ENCODE measurements at regions not wholly inside any gene's neighbourhood (a gene's known extent, or its start where the extent isn't known, plus 50 kb on each side); places are given as distances from the start of the nearest gene placed in this dataset.
A peak's percentile ranks its signal among the peaks of the same experiment; 100 is the strongest.

DNA sequence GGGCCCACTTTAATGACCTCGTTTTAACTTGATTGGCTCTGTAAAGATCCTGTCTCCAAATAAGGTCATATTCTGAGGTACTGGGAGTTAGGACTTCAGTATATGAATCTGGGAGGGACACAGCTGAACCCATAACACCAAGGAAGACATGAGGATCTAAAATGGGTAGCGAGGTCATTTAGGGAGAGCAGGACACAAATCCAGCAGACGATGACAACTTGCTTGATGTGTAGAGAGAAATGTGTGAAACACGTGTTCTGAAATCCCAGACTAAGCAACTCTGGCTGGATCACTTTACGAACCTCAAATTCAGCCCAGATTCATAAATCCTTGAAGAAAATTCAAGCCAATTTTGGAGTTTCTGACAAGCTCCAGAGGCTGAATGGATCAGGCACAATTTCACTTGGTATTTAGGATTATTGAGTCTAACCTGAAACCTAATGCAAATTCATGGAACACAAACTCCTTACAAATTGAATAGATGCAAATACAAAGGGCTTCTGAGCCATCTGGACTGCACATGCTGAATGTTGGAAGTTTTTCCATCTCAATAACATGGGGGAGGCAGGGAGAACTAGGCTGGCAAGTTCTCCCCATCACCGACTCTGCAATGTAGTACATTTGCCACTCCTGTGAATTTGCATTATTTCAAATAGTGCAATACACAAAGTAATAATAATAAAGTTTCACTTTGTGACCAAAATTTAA lies 74.0 kb upstream of the SLC30A5 start:
- no peak for DNase-seq
- H3K4me1 ChIP-seq (ENCODE audit: control extremely low read depth in 1 of 4, control insufficient read depth in 4 of 4, insufficient read depth in 4 of 4, low read length in 3 of 4): no peaks in the 10 kb centered on the region
- H3K27ac ChIP-seq (ENCODE audit: insufficient read depth in 1 of 2, low read depth in 1 of 2, low read length in 2 of 2, poor library complexity in 1 of 2, severe bottlenecking in 2 of 2): no peak overlapping the region
- H3K27me3 ChIP-seq (replicated peaks in 2 of 5; ENCODE audit: control insufficient read depth in 4 of 5, insufficient read depth in 5 of 5, low read length in 4 of 5): no peaks in the 10 kb centered on the region
- POLR2A ChIA-PET: no interaction called here
- no peaks in the 10 kb centered on the region for H3K36me3 ChIP-seq (ENCODE audit: control insufficient read depth in 4 of 4, insufficient read depth in 4 of 4, low read length in 3 of 4)
- CTCF ChIA-PET: no interaction called here
- no peaks in the 10 kb centered on the region for H3K9me3 ChIP-seq (ENCODE audit: control extremely low read depth in 1 of 5, control insufficient read depth in 4 of 5, insufficient read depth in 2 of 5, low read depth in 1 of 5, low read length in 4 of 5)
- no peak overlapping the region for H3K4me3 ChIP-seq (ENCODE audit: control insufficient read depth in 1 of 7, extremely low read depth in 1 of 7, insufficient read depth in 4 of 7, low read depth in 2 of 7, low read length in 6 of 7)
- WGBS (ENCODE audit: insufficient coverage): 94% methylated on average over 5 of the region's 6 CpGs

DNA sequence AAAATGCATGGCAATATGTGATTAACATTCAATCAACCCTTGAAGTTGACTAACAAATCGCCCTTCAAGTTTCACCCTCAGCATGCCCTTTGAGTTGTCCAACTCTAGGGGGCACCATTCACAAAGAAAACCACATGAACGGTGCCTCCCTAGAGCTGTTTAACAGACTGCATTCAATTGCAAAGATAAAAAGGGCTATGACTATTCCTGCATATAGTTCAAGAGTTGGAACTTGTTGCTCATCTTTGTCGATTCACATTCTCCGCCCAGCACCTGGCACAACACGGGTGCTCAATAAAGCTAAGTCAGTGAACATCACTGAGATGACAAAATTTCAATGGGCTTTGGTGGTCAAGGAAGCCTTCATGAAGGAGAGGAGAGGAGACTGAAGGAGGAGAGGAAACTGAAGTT lies 69.6 kb upstream of the SLC30A5 start:
- H3K4me3 ChIP-seq (ENCODE audit: control insufficient read depth in 1 of 7, extremely low read depth in 1 of 7, insufficient read depth in 4 of 7, low read depth in 2 of 7, low read length in 6 of 7): no peak overlapping the region
- DNase-seq: peak; percentile 56 to 78 (median 78)
- no peaks in the 10 kb centered on the region for H3K9me3 ChIP-seq (ENCODE audit: control extremely low read depth in 1 of 5, control insufficient read depth in 4 of 5, insufficient read depth in 2 of 5, low read depth in 1 of 5, low read length in 4 of 5)
- H3K36me3 ChIP-seq (ENCODE audit: control insufficient read depth in 4 of 4, insufficient read depth in 4 of 4, low read length in 3 of 4): no peaks in the 10 kb centered on the region
- whole genome bisulfite sequencing (ENCODE audit: insufficient coverage): 81% methylated on average over 4 of the region's 5 CpGs
- ChIA-PET CTCF (interaction anchor here (1.1 to 2.0 kb wide), 5 partner anchors 15 to 406 kb away, joined by 3 to 5 read pairs (median 3); no protein-coding TSS in a partner anchor), POLR2A (no interaction called here)
- no peaks in the 10 kb centered on the region for H3K4me1 ChIP-seq (ENCODE audit: control extremely low read depth in 1 of 4, control insufficient read depth in 4 of 4, insufficient read depth in 4 of 4, low read length in 3 of 4)
- H3K27ac ChIP-seq (ENCODE audit: insufficient read depth in 1 of 2, low read depth in 1 of 2, low read length in 2 of 2, poor library complexity in 1 of 2, severe bottlenecking in 2 of 2): no peak overlapping the region
- no peaks in the 10 kb centered on the region for H3K27me3 ChIP-seq (replicated peaks in 2 of 5; ENCODE audit: control insufficient read depth in 4 of 5, insufficient read depth in 5 of 5, low read length in 4 of 5)

DNA sequence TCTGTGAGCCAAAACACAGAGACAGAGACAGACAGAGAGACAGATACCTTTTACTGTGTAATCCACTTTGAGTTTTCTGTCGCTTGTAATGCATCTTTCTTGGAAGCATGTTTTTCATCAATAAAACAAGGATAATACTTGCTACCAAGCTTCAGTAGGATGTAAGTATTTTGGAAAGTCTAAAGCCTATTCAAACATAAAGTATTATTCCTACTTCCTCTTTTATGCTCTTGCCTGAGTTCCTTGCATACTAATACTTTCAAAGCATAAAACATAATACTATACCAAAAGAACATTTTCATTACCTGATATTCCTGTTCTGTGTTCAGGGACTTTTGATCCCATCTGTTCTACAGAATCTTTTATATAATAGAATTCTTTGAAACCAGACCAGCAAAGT lies 64.5 kb upstream of the SLC30A5 start:
- POLR2A ChIA-PET: no interaction called here
- H3K4me1 ChIP-seq (ENCODE audit: control extremely low read depth in 1 of 4, control insufficient read depth in 4 of 4, insufficient read depth in 4 of 4, low read length in 3 of 4): no peaks in the 10 kb centered on the region
- no peaks in the 10 kb centered on the region for H3K9me3 ChIP-seq (ENCODE audit: control extremely low read depth in 1 of 5, control insufficient read depth in 4 of 5, insufficient read depth in 2 of 5, low read depth in 1 of 5, low read length in 4 of 5)
- CTCF ChIA-PET: interaction anchor here (1.0 to 2.6 kb wide), 4 partner anchors 10 to 19 kb away, joined by 3 to 9 read pairs (median 4); no protein-coding TSS in a partner anchor
- H3K4me3 ChIP-seq (ENCODE audit: control insufficient read depth in 1 of 7, extremely low read depth in 1 of 7, insufficient read depth in 4 of 7, low read depth in 2 of 7, low read length in 6 of 7): no peak overlapping the region
- DNase-seq: no peak
- no peaks in the 10 kb centered on the region for H3K36me3 ChIP-seq (ENCODE audit: control insufficient read depth in 4 of 4, insufficient read depth in 4 of 4, low read length in 3 of 4)
- no peak overlapping the region for H3K27ac ChIP-seq (ENCODE audit: insufficient read depth in 1 of 2, low read depth in 1 of 2, low read length in 2 of 2, poor library complexity in 1 of 2, severe bottlenecking in 2 of 2)
- WGBS (ENCODE audit: insufficient coverage): no CpG with 5 or more reads among the region's 1 CpG
- no peaks in the 10 kb centered on the region for H3K27me3 ChIP-seq (replicated peaks in 2 of 5; ENCODE audit: control insufficient read depth in 4 of 5, insufficient read depth in 5 of 5, low read length in 4 of 5)

DNA sequence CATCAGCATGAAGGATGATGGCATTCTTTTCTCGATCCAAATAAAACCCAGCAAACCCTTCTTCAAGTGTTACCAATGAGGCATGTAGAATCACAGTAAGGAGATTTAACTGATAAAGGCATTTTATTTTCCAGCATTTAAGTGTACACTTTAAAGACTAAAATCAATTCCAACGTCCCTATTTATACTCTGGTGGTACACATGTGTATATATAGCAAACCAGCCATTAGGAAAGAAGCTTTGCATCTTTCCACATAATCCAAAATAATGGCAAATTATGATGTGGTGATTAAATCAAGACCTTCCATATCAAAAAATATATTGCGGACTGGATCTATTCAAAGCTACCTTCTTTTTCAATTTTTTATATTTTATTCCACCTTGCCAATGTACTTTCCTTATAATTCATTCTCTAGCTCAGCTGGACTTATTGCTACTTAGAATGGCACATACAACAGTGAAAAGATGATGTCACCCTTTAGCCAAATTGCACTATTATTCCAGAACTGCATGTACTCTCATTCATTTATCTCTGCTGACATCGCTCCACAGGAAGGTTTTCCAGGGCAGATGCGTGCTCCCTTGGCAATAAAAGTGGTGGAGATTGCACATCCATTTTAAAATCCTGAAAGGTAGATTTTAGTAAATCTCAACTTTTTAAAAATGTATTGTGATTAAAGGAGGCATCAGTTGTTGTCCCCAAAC lies 63.3 kb upstream of the SLC30A5 start:
- no peaks in the 10 kb centered on the region for H3K4me1 ChIP-seq (ENCODE audit: control extremely low read depth in 1 of 4, control insufficient read depth in 4 of 4, insufficient read depth in 4 of 4, low read length in 3 of 4)
- no peak overlapping the region for H3K4me3 ChIP-seq (ENCODE audit: control insufficient read depth in 1 of 7, extremely low read depth in 1 of 7, insufficient read depth in 4 of 7, low read depth in 2 of 7, low read length in 6 of 7)
- H3K36me3 ChIP-seq (ENCODE audit: control insufficient read depth in 4 of 4, insufficient read depth in 4 of 4, low read length in 3 of 4): no peaks in the 10 kb centered on the region
- no peaks in the 10 kb centered on the region for H3K27me3 ChIP-seq (replicated peaks in 2 of 5; ENCODE audit: control insufficient read depth in 4 of 5, insufficient read depth in 5 of 5, low read length in 4 of 5)
- WGBS (ENCODE audit: insufficient coverage): 95% methylated on average over 2 of the region's 5 CpGs
- no peak for DNase-seq
- no peak overlapping the region for H3K27ac ChIP-seq (ENCODE audit: insufficient read depth in 1 of 2, low read depth in 1 of 2, low read length in 2 of 2, poor library complexity in 1 of 2, severe bottlenecking in 2 of 2)
- ChIA-PET POLR2A (no interaction called here), CTCF (interaction anchor here (1.1 to 2.6 kb wide), 2 partner anchors 13 to 15 kb away, joined by 3 to 9 read pairs; no protein-coding TSS in a partner anchor)
- H3K9me3 ChIP-seq (ENCODE audit: control extremely low read depth in 1 of 5, control insufficient read depth in 4 of 5, insufficient read depth in 2 of 5, low read depth in 1 of 5, low read length in 4 of 5): no peaks in the 10 kb centered on the region

DNA sequence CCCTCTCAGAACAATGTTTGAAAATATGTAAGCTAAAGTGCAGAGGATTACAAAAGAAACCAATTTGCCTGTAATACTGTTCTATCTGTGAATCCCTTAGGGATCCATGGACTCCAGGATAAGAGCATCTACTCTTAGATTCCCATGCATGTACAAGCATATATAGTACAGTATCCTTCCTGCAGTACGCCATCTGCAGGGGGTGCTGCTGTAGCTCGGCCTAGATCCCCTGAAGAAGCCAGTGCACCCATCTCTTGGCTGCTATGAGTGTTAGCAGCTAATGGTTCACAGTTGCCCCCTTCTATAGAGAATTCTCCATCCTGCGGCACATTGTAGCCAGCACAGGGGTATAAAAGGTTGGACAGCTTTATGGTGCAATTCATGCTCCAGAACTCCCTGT lies 61.8 kb upstream of the SLC30A5 start:
- ChIA-PET POLR2A (no interaction called here), CTCF (interaction anchor here (1.0 to 1.5 kb wide), 3 partner anchors 10 to 20 kb away, joined by 3 to 7 read pairs (median 5); no protein-coding TSS in a partner anchor)
- Histone ChIP-seq H3K4me3 (ENCODE audit: control insufficient read depth in 1 of 7, extremely low read depth in 1 of 7, insufficient read depth in 4 of 7, low read depth in 2 of 7, low read length in 6 of 7) (no peak overlapping the region), H3K4me1 (ENCODE audit: control extremely low read depth in 1 of 4, control insufficient read depth in 4 of 4, insufficient read depth in 4 of 4, low read length in 3 of 4) (no peaks in the 10 kb centered on the region), H3K9me3 (ENCODE audit: control extremely low read depth in 1 of 5, control insufficient read depth in 4 of 5, insufficient read depth in 2 of 5, low read depth in 1 of 5, low read length in 4 of 5) (no peaks in the 10 kb centered on the region), H3K36me3 (ENCODE audit: control insufficient read depth in 4 of 4, insufficient read depth in 4 of 4, low read length in 3 of 4) (no peaks in the 10 kb centered on the region), H3K27ac (ENCODE audit: insufficient read depth in 1 of 2, low read depth in 1 of 2, low read length in 2 of 2, poor library complexity in 1 of 2, severe bottlenecking in 2 of 2) (no peak overlapping the region), H3K27me3 (replicated peaks in 2 of 5; ENCODE audit: control insufficient read depth in 4 of 5, insufficient read depth in 5 of 5, low read length in 4 of 5) (no peaks in the 10 kb centered on the region)
- no peak for DNase-seq
- 89% methylated on average over 3 of the region's 3 CpGs for WGBS (ENCODE audit: insufficient coverage)

DNA sequence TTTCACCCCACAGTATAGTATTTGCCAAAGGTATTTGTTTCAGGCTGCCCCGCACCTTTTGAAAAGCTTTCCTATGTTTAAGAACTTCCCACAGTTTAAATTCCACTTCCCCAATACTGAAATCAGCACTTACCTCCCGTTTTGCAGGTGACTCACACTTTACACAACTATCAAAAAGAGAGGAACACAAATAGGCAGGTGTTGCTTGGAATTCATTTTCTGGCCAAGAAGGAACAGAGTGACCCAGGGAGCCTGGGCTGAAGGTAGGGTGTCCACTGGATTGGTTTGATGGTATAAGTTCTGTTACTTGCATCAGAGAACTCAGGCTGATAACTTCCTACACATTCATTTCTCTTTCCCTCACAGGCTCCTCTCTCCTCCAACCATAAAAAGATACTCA lies 60.1 kb upstream of the SLC30A5 start:
- Histone ChIP-seq H3K4me1 (ENCODE audit: control extremely low read depth in 1 of 4, control insufficient read depth in 4 of 4, insufficient read depth in 4 of 4, low read length in 3 of 4) (no peaks in the 10 kb centered on the region), H3K27me3 (replicated peaks in 2 of 5; ENCODE audit: control insufficient read depth in 4 of 5, insufficient read depth in 5 of 5, low read length in 4 of 5) (no peaks in the 10 kb centered on the region), H3K36me3 (ENCODE audit: control insufficient read depth in 4 of 4, insufficient read depth in 4 of 4, low read length in 3 of 4) (no peaks in the 10 kb centered on the region), H3K4me3 (ENCODE audit: control insufficient read depth in 1 of 7, extremely low read depth in 1 of 7, insufficient read depth in 4 of 7, low read depth in 2 of 7, low read length in 6 of 7) (no peak overlapping the region), H3K9me3 (ENCODE audit: control extremely low read depth in 1 of 5, control insufficient read depth in 4 of 5, insufficient read depth in 2 of 5, low read depth in 1 of 5, low read length in 4 of 5) (peaks cover 0 to 3% (median 0%) of the 10 kb centered on the region in 5 experiments), H3K27ac (ENCODE audit: insufficient read depth in 1 of 2, low read depth in 1 of 2, low read length in 2 of 2, poor library complexity in 1 of 2, severe bottlenecking in 2 of 2) (no peak overlapping the region)
- CTCF ChIA-PET: no interaction called here
- DNase-seq: no peak
- POLR2A ChIA-PET: no interaction called here
- WGBS (ENCODE audit: insufficient coverage): 100% methylated on average over 1 of the region's 2 CpGs

DNA sequence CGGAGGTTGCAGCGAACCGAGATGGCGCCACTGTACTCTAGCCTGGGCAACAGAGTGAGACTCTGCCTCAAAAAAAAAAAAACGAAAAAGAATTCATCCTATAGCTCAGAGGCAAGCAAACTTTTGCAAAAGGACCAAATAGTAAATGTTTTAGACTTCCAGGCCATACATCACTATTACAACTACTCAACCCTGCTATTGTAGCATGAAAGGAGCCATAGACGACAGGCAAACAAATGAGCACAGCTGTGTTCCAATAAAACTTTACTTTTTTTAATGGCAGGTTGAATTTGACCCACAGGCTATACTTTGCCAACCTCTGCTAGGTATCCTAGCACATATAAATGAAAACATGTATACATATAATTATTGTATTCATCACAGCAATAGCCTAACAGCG lies 58.9 kb upstream of the SLC30A5 start:
- Histone ChIP-seq H3K4me1 (ENCODE audit: control extremely low read depth in 1 of 4, control insufficient read depth in 4 of 4, insufficient read depth in 4 of 4, low read length in 3 of 4) (no peaks in the 10 kb centered on the region), H3K9me3 (ENCODE audit: control extremely low read depth in 1 of 5, control insufficient read depth in 4 of 5, insufficient read depth in 2 of 5, low read depth in 1 of 5, low read length in 4 of 5) (peaks cover 0 to 3% (median 0%) of the 10 kb centered on the region in 5 experiments), H3K4me3 (ENCODE audit: control insufficient read depth in 1 of 7, extremely low read depth in 1 of 7, insufficient read depth in 4 of 7, low read depth in 2 of 7, low read length in 6 of 7) (no peak overlapping the region), H3K27ac (ENCODE audit: insufficient read depth in 1 of 2, low read depth in 1 of 2, low read length in 2 of 2, poor library complexity in 1 of 2, severe bottlenecking in 2 of 2) (no peak overlapping the region), H3K27me3 (replicated peaks in 2 of 5; ENCODE audit: control insufficient read depth in 4 of 5, insufficient read depth in 5 of 5, low read length in 4 of 5) (no peaks in the 10 kb centered on the region), H3K36me3 (ENCODE audit: control insufficient read depth in 4 of 4, insufficient read depth in 4 of 4, low read length in 3 of 4) (no peaks in the 10 kb centered on the region)
- no peak for DNase-seq
- ChIA-PET POLR2A (no interaction called here), CTCF (interaction anchor here (1.3 kb wide), 1 partner anchor 13 kb away, joined by 4 read pairs; no protein-coding TSS in a partner anchor)
- WGBS (ENCODE audit: insufficient coverage): 94% methylated on average over 6 of the region's 7 CpGs

Measured in common myeloid progenitor, CD34-positive (primary cell).